Fibroblast of peridontal ligament (primary cell): ENCODE measurements at regions not wholly inside any gene's neighbourhood (a gene's known extent, or its start where the extent isn't known, plus 50 kb on each side); places are given as distances from the start of the nearest gene placed in this dataset.
"Not testable (repeated sequence)": the region's sequence is repeated elsewhere in the genome, so short reads cannot be mapped to it uniquely, and the experiment has no call there.

ENCODE experiments used
- DNase-seq: peaks from one replicate; pipeline ENCODE4 v3.0.0-alpha.2; 2010; ENCODE audit errors: extremely low read depth

- DNase-seq: no peak
These were observed 64.8 kb upstream of the TBC1D3K start for GRCh38 chr17:37859451-37859850.

- DNase-seq: not testable (repeated sequence)
These were observed 65.8 kb upstream of the TBC1D3K start for GRCh38 chr17:37858391-37858790.

- no peak for DNase-seq
These were observed 68.0 kb upstream of the TBC1D3K start for GRCh38 chr17:37856245-37856644.

- DNase-seq: no peak
These were observed 74.6 kb upstream of the TBC1D3K start for GRCh38 chr17:37849617-37849972.

- DNase-seq: peak; percentile 8
These were observed 75.3 kb upstream of the TBC1D3K start for GRCh38 chr17:37848690-37849616.

GRCh38 chr17:37847811-37848331 is 76.3 kb upstream of the TBC1D3K start:
- no peak for DNase-seq

GRCh38 chr17:37847102-37847501 is 77.1 kb upstream of the TBC1D3K start:
- no peak for DNase-seq

- DNase-seq: no peak
These were observed 79.3 kb upstream of the TBC1D3K start for GRCh38 chr17:37844977-37845293.

- peak; percentile 15 for DNase-seq
These were observed 79.8 kb upstream of the TBC1D3K start for GRCh38 chr17:37844158-37844976.

- no peak for DNase-seq
These were observed 81.8 kb upstream of the TBC1D3K start for GRCh38 chr17:37842401-37842800.

- no peak for DNase-seq
These were observed 83.0 kb upstream of the TBC1D3K start for GRCh38 chr17:37841232-37841631.

GRCh38 chr17:37840576-37840975 is 83.6 kb upstream of the TBC1D3K start:
- no peak for DNase-seq

- DNase-seq: no peak
These were observed 84.8 kb upstream of the TBC1D3K start for GRCh38 chr17:37839196-37839978.

- DNase-seq: no peak
These were observed 85.9 kb upstream of the TBC1D3K start for GRCh38 chr17:37838276-37838675.

- DNase-seq: no peak
These were observed 87.6 kb upstream of the TBC1D3K start for GRCh38 chr17:37836593-37836992.

- DNase-seq: no peak
These were observed 89.3 kb upstream of the HNF1B start for GRCh38 chr17:37834168-37834567.

GRCh38 chr17:37833237-37833859 is 88.5 kb upstream of the HNF1B start:
- no peak for DNase-seq

GRCh38 chr17:37831986-37832385 is 87.1 kb upstream of the HNF1B start:
- DNase-seq: no peak

GRCh38 chr17:37831492-37831891 is 86.6 kb upstream of the HNF1B start:
- no peak for DNase-seq

GRCh38 chr17:37830151-37830993 is 85.5 kb upstream of the HNF1B start:
- DNase-seq: no peak
